ENCODE measurements at regions not wholly inside any gene's neighbourhood (a gene's known extent, or its start where the extent isn't known, plus 50 kb on each side); places are given as distances from the start of the nearest gene placed in this dataset.
"Not testable (repeated sequence)": the region's sequence is repeated elsewhere in the genome, so short reads cannot be mapped to it uniquely, and the experiment has no call there.

DNA sequence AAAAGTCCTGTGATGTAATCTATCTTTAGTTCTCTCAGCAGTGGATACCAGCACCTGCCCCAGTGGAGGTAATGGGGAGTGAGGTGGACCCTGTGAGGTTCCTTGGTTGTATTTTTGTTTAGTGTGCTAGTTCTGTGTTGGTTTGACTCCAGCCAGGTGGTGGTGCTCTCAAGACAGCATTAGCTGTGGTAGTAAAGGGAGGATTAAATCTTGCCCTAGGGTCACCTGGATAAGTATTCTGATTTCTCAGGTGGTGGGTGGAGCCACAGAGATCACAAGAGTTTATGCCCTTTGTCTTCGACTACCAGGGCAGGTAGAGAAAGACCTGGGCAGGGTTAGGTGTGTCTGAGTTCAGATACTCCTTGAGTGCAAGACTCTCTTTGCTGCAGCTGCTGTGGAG lies 176.3 kb upstream of the EDA2R start:
- H3K4me3 ChIP-seq (ENCODE audit: extremely low read depth, insufficient read depth, low read length, poor library complexity, severe bottlenecking) = no peak overlapping the region
- no peaks in the 10 kb centered on the region for H3K9me3 ChIP-seq (ENCODE audit: control insufficient read depth, low read length)
- no CpG with 5 or more reads among the region's 1 CpG for WGBS, 2 experiments (ENCODE audit: insufficient coverage in 2 of 2)
- H3K4me1 ChIP-seq (ENCODE audit: control insufficient read depth, insufficient read depth, low read length, poor library complexity, severe bottlenecking) = no peaks in the 10 kb centered on the region
- H3K27ac ChIP-seq (ENCODE audit: low read depth, low read length, severe bottlenecking) = no peak overlapping the region
- H3K36me3 ChIP-seq (ENCODE audit: control insufficient read depth, insufficient read depth, low read length) = no peaks in the 10 kb centered on the region

DNA sequence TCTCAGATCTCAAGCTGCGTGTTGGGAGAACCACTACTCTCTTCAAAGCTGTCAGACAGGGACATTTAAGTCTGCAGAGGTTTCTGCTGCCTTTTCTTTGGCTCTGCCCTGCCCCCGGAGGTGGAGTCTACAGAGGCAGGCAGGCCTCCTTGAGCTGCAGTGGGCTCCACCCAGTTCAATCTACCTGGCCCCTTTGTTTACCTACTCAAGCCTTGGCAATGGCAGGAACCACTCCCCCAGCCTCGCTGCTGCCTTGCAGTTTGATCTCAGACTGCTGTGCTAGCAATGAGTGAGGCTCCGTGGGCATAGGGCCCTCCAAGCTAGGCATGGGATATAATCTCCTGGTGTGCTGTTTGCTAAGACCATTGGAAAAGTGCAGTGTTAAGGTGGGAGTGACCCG lies 155.6 kb upstream of the EDA2R start:
- not testable (repeated sequence) for H3K27ac ChIP-seq (ENCODE audit: low read depth, low read length, severe bottlenecking); H3K4me1 ChIP-seq (ENCODE audit: control insufficient read depth, insufficient read depth, low read length, poor library complexity, severe bottlenecking); H3K9me3 ChIP-seq (ENCODE audit: control insufficient read depth, low read length); H3K4me3 ChIP-seq (ENCODE audit: extremely low read depth, insufficient read depth, low read length, poor library complexity, severe bottlenecking); H3K36me3 ChIP-seq (ENCODE audit: control insufficient read depth, insufficient read depth, low read length)
- 79% methylated on average over 2 of the region's 5 CpGs; no CpG with 5 or more reads in 1 of the 2 experiments for WGBS, 2 experiments (ENCODE audit: insufficient coverage in 2 of 2)

DNA sequence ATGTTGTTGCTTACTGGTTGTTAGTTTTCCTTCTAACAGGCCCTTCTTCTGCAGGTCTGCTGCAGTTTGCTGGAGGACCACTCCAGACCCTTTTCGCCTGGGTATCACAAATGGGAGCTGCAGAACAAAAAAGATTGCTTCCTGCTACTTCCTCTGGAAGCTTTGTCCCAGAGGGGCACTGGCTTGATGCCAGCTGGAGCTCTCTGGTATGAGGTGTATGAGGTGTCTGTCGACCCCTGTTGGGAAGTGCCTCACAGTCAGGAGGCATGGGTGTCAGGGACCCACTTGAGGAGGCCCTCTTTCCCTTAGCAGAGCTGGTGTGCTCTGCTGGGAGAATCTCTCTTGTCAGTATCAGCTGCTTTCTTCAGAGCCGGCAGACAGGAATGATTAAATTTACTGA lies 127.4 kb upstream of the EDA2R start:
- H3K36me3 ChIP-seq (ENCODE audit: control insufficient read depth, insufficient read depth, low read length) = no peaks in the 10 kb centered on the region
- no peaks in the 10 kb centered on the region for H3K9me3 ChIP-seq (ENCODE audit: control insufficient read depth, low read length)
- H3K27ac ChIP-seq (ENCODE audit: low read depth, low read length, severe bottlenecking) = no peak overlapping the region
- H3K4me1 ChIP-seq (ENCODE audit: control insufficient read depth, insufficient read depth, low read length, poor library complexity, severe bottlenecking) = no peaks in the 10 kb centered on the region
- WGBS, 2 experiments (ENCODE audit: insufficient coverage in 2 of 2) = 83% methylated on average over 1 of the region's 3 CpGs; no CpG with 5 or more reads in 1 of the 2 experiments
- H3K4me3 ChIP-seq (ENCODE audit: extremely low read depth, insufficient read depth, low read length, poor library complexity, severe bottlenecking) = no peak overlapping the region

DNA sequence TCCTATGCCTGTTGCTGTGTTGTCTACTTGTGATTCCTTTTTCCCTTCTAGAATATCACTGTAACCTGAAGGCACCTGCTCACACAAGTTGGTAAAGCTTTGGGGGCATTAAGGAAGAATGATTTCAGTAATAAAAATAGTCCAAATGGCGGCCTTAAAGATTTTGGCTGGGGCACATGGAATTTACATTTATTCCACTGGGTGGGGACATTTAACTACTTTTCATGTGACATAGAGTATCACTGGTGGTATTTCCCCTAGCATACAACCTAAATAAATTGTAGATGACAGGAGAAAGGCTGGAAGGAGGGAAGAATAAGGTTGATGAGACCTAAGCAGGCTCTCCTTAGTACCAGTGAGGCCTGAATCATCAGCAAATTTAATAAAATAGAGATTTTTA lies 121.8 kb upstream of the EDA2R start:
- Histone ChIP-seq H3K9me3 (ENCODE audit: control insufficient read depth, low read length) (no peaks in the 10 kb centered on the region), H3K36me3 (ENCODE audit: control insufficient read depth, insufficient read depth, low read length) (no peaks in the 10 kb centered on the region), H3K4me3 (ENCODE audit: extremely low read depth, insufficient read depth, low read length, poor library complexity, severe bottlenecking) (no peak overlapping the region), H3K27ac (ENCODE audit: low read depth, low read length, severe bottlenecking) (no peak overlapping the region), H3K4me1 (ENCODE audit: control insufficient read depth, insufficient read depth, low read length, poor library complexity, severe bottlenecking) (no peaks in the 10 kb centered on the region)
- WGBS, 2 experiments (ENCODE audit: insufficient coverage in 2 of 2) = no CpG with 5 or more reads among the region's 1 CpG

DNA sequence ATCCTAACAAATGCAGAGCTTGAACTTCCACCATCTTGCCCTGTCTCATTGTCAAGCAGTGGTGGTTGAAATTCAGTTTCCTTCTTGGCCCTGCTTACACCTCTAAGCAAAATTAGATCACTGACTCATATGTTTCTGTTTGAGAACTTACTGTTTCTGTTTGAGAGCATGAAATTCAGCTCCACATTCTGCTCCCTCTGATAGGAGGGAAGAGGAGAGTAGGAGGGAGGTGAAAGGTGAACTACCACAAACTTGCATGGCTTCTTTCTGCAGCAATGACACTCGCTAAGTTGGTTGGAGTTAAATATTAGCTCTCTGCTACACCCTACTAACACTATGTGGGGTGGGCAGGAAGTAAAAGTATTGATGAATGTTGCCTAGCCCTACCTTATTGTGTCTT lies 117.8 kb upstream of the EDA2R start:
- Histone ChIP-seq H3K4me3 (ENCODE audit: extremely low read depth, insufficient read depth, low read length, poor library complexity, severe bottlenecking) (no peak overlapping the region), H3K4me1 (ENCODE audit: control insufficient read depth, insufficient read depth, low read length, poor library complexity, severe bottlenecking) (no peaks in the 10 kb centered on the region), H3K27ac (ENCODE audit: low read depth, low read length, severe bottlenecking) (no peak overlapping the region), H3K36me3 (ENCODE audit: control insufficient read depth, insufficient read depth, low read length) (no peaks in the 10 kb centered on the region), H3K9me3 (ENCODE audit: control insufficient read depth, low read length) (no peaks in the 10 kb centered on the region)
- WGBS, 2 experiments (ENCODE audit: insufficient coverage in 2 of 2) = no CpG with 5 or more reads among the region's 1 CpG

DNA sequence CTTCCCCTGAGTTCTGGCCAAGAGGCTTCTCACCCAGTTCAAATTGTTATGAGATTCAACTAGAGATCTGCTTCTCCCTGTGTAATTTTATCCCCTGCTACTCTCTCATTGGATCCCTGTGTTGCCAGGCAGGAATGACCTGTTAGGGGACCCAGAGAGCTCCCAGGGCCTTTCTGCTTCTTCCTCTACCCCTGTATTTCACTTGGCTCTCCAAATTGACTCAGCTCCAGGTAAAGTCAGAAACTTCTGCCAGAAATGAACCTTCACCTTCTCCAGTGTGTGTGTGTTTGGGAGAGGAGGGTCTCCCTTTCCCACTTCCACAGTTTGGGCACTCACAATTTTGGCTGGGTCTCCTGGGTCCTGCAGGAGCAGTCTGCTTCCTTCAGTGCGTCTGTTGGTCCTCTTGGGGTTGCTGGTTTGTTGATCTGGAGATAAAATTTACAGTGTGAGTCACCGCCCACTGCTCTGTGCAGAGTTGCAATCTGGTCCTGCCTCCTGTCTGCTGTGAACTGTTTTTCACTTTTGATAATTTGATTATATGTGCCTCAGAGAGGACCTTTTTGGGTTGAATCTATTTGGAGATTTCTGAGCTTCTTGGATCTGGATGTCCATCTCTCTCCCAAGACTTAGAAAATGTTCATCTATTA lies 112.4 kb upstream of the EDA2R start:
- Histone ChIP-seq H3K4me3 (ENCODE audit: extremely low read depth, insufficient read depth, low read length, poor library complexity, severe bottlenecking) (no peak overlapping the region), H3K4me1 (ENCODE audit: control insufficient read depth, insufficient read depth, low read length, poor library complexity, severe bottlenecking) (no peaks in the 10 kb centered on the region), H3K9me3 (ENCODE audit: control insufficient read depth, low read length) (no peaks in the 10 kb centered on the region), H3K36me3 (ENCODE audit: control insufficient read depth, insufficient read depth, low read length) (no peaks in the 10 kb centered on the region), H3K27ac (ENCODE audit: low read depth, low read length, severe bottlenecking) (no peak overlapping the region)
- WGBS, 2 experiments (ENCODE audit: insufficient coverage in 2 of 2) = 80% methylated on average over 1 of the region's 2 CpGs; no CpG with 5 or more reads in 1 of the 2 experiments

DNA sequence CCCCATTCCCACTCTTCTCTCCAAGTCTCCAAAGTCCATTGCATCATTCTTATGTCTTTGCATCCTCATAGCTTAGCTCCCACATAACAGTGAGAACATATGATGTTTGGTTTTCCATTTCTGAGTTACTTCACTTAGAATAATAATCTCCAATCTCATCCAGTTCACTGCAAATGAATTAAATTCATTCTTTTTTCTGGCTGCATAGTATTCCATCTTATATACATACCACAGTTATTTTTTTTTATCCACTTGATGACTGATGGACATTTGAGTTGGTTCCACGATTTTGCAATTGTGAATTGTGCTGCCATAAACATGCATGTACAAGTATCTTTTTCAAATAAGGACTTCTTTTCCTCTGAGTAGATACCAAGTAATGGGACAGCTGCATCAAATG lies 105.6 kb upstream of the EDA2R start:
- not testable (repeated sequence) for H3K4me3 ChIP-seq (ENCODE audit: extremely low read depth, insufficient read depth, low read length, poor library complexity, severe bottlenecking); H3K9me3 ChIP-seq (ENCODE audit: control insufficient read depth, low read length)

DNA sequence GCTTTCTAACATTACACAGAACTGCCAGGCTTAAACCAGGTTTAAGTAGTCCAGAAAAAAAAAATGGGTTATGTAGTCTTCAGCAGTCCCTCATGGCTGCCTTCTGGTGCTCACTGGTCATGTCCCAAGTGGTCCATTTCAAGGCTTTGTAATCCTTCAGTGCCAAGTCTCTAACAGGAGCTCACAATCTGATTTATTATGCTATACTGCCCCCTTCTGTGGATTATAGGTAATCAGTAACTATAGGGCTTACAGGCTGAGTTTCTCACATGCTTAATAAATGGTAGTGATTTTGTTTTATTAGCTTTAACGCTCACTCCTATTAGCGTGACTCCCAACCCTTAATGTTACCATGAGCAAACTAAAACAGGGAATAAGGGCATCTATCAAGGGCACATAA lies 92.5 kb upstream of the EDA2R start:
- WGBS, 2 experiments (ENCODE audit: insufficient coverage in 2 of 2) = no CpG with 5 or more reads among the region's 2 CpGs
- Histone ChIP-seq H3K4me1 (ENCODE audit: control insufficient read depth, insufficient read depth, low read length, poor library complexity, severe bottlenecking) (no peaks in the 10 kb centered on the region), H3K27ac (ENCODE audit: low read depth, low read length, severe bottlenecking) (no peak overlapping the region), H3K36me3 (ENCODE audit: control insufficient read depth, insufficient read depth, low read length) (no peaks in the 10 kb centered on the region), H3K9me3 (ENCODE audit: control insufficient read depth, low read length) (no peaks in the 10 kb centered on the region), H3K4me3 (ENCODE audit: extremely low read depth, insufficient read depth, low read length, poor library complexity, severe bottlenecking) (no peak overlapping the region)

More for the DNA sequence above, 105.6 kb upstream of the EDA2R start:
- H3K4me1 ChIP-seq (ENCODE audit: control insufficient read depth, insufficient read depth, low read length, poor library complexity, severe bottlenecking); H3K27ac ChIP-seq (ENCODE audit: low read depth, low read length, severe bottlenecking); H3K36me3 ChIP-seq (ENCODE audit: control insufficient read depth, insufficient read depth, low read length): not testable (repeated sequence)
- WGBS, 2 experiments (ENCODE audit: insufficient coverage in 2 of 2) = no CpG with 5 or more reads among the region's 1 CpG

DNA sequence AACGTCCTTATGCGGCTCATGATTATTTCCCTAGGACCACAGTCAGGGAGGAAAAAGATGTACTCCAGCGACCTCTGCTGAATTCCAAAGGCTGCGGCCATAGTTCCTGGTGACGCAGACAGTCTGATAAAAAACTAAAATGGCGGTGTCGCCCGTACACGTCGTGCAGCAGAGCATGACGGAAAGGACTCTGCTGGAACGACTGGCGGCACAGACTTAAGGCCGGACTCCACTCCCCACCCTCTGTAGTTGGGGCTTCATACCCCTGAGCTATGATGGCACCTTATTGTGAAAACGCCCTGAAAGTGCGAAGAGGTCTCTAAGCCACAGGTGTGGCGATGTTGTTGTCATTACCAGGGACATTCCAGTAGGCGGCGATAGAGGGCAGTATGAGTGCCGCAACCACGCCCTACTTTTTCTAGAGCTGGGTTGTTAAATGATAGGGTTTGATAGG lies 90.0 kb upstream of the EDA2R start:
- no peaks in the 10 kb centered on the region for H3K4me1 ChIP-seq (ENCODE audit: control insufficient read depth, insufficient read depth, low read length, poor library complexity, severe bottlenecking)
- no peaks in the 10 kb centered on the region for H3K36me3 ChIP-seq (ENCODE audit: control insufficient read depth, insufficient read depth, low read length)
- no peaks in the 10 kb centered on the region for H3K9me3 ChIP-seq (ENCODE audit: control insufficient read depth, low read length)
- peak overlapping the region; percentile 41 for H3K4me3 ChIP-seq (ENCODE audit: extremely low read depth, insufficient read depth, low read length, poor library complexity, severe bottlenecking)
- no peak overlapping the region for H3K27ac ChIP-seq (ENCODE audit: low read depth, low read length, severe bottlenecking)
- 0% methylated on average over 2 to 16 of the region's 21 CpGs for WGBS, 2 experiments (ENCODE audit: insufficient coverage in 2 of 2)

DNA sequence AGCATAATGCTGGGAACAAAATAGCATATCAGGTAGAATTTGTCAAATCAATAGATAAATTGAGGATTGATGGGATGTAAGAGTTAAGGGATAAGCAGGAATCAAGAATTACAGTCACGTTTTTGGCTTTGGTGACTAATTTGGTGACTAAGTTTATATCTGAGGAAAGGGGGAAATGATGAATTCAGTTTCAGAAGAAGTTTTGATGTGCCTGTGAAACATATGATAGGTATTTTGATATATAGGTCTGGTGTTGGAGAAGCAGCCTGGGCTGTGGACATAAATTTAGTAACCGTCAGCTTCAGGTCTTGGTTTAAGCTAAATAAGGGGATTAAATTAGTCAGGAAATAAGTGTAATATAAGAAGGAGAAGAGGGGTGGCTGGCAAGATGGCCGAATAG lies 79.0 kb upstream of the EDA2R start:
- no peaks in the 10 kb centered on the region for H3K36me3 ChIP-seq (ENCODE audit: control insufficient read depth, insufficient read depth, low read length)
- WGBS, 2 experiments (ENCODE audit: insufficient coverage in 2 of 2) = 80 to 84% methylated on average over 1 to 2 of the region's 3 CpGs
- H3K4me1 ChIP-seq (ENCODE audit: control insufficient read depth, insufficient read depth, low read length, poor library complexity, severe bottlenecking) = no peaks in the 10 kb centered on the region
- no peak overlapping the region for H3K4me3 ChIP-seq (ENCODE audit: extremely low read depth, insufficient read depth, low read length, poor library complexity, severe bottlenecking)
- no peak overlapping the region for H3K27ac ChIP-seq (ENCODE audit: low read depth, low read length, severe bottlenecking)
- H3K9me3 ChIP-seq (ENCODE audit: control insufficient read depth, low read length) = no peaks in the 10 kb centered on the region

DNA sequence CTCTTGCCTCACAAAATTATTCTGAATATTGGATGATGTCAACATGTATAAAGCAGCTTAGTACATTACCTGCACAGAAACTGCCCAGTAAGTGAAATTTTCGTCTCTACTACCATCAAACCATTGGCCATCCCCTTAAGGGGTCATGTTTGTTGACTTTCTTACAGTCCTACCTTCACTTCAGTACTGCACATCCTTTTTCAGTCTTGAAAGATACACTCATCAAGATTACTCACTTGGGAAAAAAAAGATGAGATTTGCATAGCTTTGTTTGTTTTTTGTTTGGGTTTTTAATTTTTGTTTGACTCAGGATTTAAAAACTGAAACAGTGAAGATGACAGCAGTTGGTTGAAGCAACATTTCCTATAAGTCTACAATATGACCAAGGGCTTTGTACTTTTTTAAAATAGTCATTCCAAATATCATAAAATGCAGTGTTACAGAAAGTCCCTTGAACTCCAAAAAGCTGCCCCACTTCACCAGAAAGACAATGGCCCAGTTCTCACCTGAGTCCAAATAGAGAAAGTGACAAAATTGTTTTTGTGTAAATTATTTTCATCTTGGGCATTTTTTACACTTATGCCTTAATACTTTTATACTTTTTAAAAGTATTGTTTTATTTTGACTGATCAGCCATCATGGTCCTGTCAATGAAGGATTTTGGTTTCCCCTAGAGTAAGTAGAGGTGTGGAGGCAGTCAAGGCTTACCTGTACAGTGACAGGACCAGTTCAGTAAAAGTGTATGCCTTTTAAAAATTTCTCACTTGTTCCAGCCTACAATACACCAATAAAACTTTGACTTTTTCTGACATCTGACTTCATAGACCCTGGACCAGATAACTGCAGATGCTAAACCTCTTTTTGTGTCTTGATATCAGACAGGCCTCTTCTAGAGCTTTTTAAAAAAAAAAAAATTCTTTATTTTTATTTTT lies 59.7 kb upstream of the EDA2R start:
- H3K27ac ChIP-seq (ENCODE audit: low read depth, low read length, severe bottlenecking) = no peak overlapping the region
- no peaks in the 10 kb centered on the region for H3K9me3 ChIP-seq (ENCODE audit: control insufficient read depth, low read length)
- no peaks in the 10 kb centered on the region for H3K4me1 ChIP-seq (ENCODE audit: control insufficient read depth, insufficient read depth, low read length, poor library complexity, severe bottlenecking)
- no peak overlapping the region for H3K4me3 ChIP-seq (ENCODE audit: extremely low read depth, insufficient read depth, low read length, poor library complexity, severe bottlenecking)
- 57% methylated on average over 1 of the region's 1 CpG; no CpG with 5 or more reads in 1 of the 2 experiments for WGBS, 2 experiments (ENCODE audit: insufficient coverage in 2 of 2)
- no peaks in the 10 kb centered on the region for H3K36me3 ChIP-seq (ENCODE audit: control insufficient read depth, insufficient read depth, low read length)
